ENCODE measurements at regions not wholly inside any gene's neighbourhood (a gene's known extent, or its start where the extent isn't known, plus 50 kb on each side); places are given as distances from the start of the nearest gene placed in this dataset.
"Not testable (repeated sequence)": the region's sequence is repeated elsewhere in the genome, so short reads cannot be mapped to it uniquely, and the experiment has no call there.

DNA sequence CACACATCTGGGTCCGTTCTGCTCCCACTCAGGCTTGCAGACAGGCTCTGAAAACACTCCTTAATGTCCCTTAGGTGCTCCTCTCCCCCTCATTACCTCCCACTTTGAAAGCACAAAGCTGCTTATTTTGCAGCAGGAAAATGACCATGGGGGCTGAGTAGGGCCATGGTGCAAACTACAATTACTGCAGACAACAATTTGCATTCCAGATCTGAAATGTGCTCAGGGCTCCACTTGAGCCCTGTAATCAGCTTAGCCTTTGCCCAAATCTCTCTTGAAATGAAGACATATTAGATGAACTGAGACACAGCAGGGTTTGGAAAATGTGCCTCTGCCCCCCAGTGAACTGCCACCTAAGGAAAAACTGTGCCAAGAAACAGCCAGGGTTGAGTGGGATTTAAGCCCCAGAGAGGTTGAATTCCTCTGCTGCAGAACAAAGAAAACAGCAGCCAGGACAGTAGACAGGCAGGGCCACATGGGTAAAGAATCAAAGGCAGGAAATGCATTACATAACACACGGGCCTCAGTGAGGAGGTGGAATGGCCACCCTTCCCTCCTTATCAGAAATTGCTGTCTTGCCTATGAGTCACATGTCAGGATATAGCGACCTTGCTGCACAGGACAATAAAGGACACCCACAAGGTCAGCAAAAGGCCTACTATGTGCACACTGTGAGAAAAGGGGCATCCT, 126.8 kb upstream of the ARHGEF3 start:
- peak overlapping the region in 1 of 5 donors; percentile 15 for H3K27ac ChIP-seq
- no peak overlapping the region for H3K4me3 ChIP-seq
- intact Hi-C loops (cut with DNase I; ENCODE audit: low total_unique reads), result loop anchor here (10.0 kb wide), 1 partner anchor 56 kb away; no protein-coding TSS in a partner anchor
- no peaks in the 10 kb centered on the region for H3K27me3 ChIP-seq
- peaks cover 0 to 1% (median 0%) of the 10 kb centered on the region in 4 donors for H3K9me3 ChIP-seq
- TF ChIP-seq POLR2AphosphoS5 (IDR thresholded peaks at IDR 0.05) (peak in 1 of 3 donors; percentile 50), EP300 (IDR thresholded peaks at IDR 0.05) (no peak)
- H3K4me1 ChIP-seq, result peaks cover 23 to 73% (median 33%) of the 10 kb centered on the region in 4 donors
- H3K36me3 ChIP-seq, result no peaks in the 10 kb centered on the region
- peak in 1 of 2 donors; percentile 59 for DNase-seq
- WGBS, 5 donors, result 44 to 53% (median 46%) methylated on average over 3 of the region's 3 CpGs

DNA sequence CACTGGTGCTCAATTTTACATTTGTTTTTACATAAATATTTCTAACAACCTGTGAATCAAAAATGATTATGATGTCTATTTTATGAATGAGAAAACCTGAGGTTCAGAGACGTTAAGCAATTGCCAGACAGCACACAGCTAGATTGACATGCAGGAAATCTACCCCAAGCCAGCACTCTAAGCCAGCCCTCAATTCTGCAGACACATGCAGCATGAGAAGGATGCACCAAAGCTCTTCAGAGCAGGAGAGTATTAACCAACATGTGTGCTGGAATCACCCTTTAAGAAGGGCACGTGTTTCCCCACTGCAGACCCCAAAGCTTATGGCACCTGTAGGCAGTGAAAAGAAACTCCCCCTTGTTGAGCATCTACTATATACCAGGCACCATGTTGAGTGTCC, 126.1 kb upstream of the ARHGEF3 start:
- WGBS, 5 donors, result 77 to 93% (median 86%) methylated on average over 2 of the region's 2 CpGs

DNA sequence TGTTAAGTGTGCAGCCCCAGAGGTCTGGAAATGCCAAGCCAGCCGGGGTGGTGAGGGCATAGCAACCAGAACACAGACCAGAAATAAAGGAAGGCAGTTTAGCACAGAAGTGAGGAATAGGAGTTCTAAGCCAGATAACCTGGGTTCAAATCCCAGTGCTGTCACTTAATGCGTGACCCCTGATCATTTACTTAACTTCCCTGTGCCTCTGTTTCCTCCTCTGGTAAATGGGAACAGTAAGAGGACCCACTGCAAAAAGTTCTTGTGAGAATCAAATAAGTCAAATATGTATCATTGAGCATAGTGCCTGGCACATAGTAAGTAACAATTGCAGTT, 125.2 kb upstream of the ARHGEF3 start:
- no peaks in the 10 kb centered on the region for H3K36me3 ChIP-seq
- peak overlapping the region in 3 of 5 donors; percentile 16 to 58 (median 23) for H3K27ac ChIP-seq
- no peak for TF ChIP-seq EP300 (IDR thresholded peaks at IDR 0.05)
- peaks cover 27 to 89% (median 47%) of the 10 kb centered on the region in 4 donors for H3K4me1 ChIP-seq
- peak in 1 of 2 donors; percentile 41 for DNase-seq
- intact Hi-C loops (cut with DNase I; ENCODE audit: low total_unique reads), result loop anchor here (10.0 kb wide), 1 partner anchor 58 kb away; no protein-coding TSS in a partner anchor
- no peaks in the 10 kb centered on the region for H3K27me3 ChIP-seq
- no peak overlapping the region for H3K4me3 ChIP-seq
- 78 to 96% (median 89%) methylated on average over 2 of the region's 2 CpGs for WGBS, 5 donors
- H3K9me3 ChIP-seq, result no peaks in the 10 kb centered on the region

More for the DNA sequence above, 126.1 kb upstream of the ARHGEF3 start:
- TF ChIP-seq, protein P1, sequence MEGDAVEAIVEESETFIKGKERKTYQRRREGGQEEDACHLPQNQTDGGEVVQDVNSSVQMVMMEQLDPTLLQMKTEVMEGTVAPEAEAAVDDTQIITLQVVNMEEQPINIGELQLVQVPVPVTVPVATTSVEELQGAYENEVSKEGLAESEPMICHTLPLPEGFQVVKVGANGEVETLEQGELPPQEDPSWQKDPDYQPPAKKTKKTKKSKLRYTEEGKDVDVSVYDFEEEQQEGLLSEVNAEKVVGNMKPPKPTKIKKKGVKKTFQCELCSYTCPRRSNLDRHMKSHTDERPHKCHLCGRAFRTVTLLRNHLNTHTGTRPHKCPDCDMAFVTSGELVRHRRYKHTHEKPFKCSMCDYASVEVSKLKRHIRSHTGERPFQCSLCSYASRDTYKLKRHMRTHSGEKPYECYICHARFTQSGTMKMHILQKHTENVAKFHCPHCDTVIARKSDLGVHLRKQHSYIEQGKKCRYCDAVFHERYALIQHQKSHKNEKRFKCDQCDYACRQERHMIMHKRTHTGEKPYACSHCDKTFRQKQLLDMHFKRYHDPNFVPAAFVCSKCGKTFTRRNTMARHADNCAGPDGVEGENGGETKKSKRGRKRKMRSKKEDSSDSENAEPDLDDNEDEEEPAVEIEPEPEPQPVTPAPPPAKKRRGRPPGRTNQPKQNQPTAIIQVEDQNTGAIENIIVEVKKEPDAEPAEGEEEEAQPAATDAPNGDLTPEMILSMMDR (IDR thresholded peaks at IDR 0.05), result no peak
- TF ChIP-seq EP300 (IDR thresholded peaks at IDR 0.05) (no peak), POLR2A (IDR thresholded peaks at IDR 0.05) (no peak), POLR2AphosphoS5 (IDR thresholded peaks at IDR 0.05) (no peak)
- intact Hi-C loops (cut with DNase I; ENCODE audit: low total_unique reads), result loop anchor here (10.0 kb wide), 1 partner anchor 57 kb away; no protein-coding TSS in a partner anchor
- no peak for DNase-seq
- Histone ChIP-seq H3K9me3 (no peaks in the 10 kb centered on the region), H3K27ac (no peak overlapping the region), H3K36me3 (no peaks in the 10 kb centered on the region), H3K4me1 (peaks cover 27 to 80% (median 38%) of the 10 kb centered on the region in 4 donors), H3K27me3 (no peaks in the 10 kb centered on the region), H3K4me3 (no peak overlapping the region)

DNA sequence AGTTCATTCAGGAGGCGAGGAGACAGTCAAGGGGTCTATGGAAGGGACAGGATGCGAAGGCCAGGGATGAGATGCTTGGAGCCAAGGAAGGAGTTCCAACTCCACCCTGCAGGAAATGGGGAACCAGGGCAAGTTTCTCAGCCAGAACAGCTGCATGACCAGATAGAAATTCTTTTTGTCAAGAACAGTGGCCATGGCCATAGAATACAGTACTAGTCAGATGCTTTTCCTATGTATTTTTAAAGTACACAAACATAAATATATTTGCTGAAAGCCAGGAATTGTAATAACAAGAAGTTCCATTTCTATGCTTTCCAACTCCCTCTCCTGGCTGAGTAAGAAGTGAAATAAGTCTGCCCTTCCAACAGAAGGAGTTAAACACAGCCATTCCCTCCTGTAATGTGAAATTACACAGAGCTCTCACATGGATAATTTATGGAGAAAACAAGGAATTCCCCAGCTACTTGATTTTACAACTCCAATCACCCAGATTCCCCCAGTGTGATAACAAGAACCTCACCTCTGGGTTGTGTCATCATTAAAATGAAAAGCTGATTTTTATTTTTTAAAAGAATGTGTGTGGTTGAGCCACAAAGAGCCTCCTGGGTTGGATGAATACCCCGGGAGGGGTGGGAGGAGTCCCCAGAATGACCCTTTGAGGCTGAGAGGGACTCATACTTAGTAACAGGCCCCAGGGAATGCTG, 124.6 kb upstream of the ARHGEF3 start:
- WGBS, 5 donors, result 62 to 78% (median 69%) methylated on average over 3 of the region's 3 CpGs
- TF ChIP-seq POLR2AphosphoS5 (IDR thresholded peaks at IDR 0.05), result no peak
- TF ChIP-seq POLR2A (IDR thresholded peaks at IDR 0.05), result no peak
- TF ChIP-seq EP300 (IDR thresholded peaks at IDR 0.05), result no peak
- TF ChIP-seq, protein P1 (IDR thresholded peaks at IDR 0.05), result no peak
- no peak overlapping the region for H3K4me3 ChIP-seq
- peaks cover 27 to 94% (median 50%) of the 10 kb centered on the region in 4 donors for H3K4me1 ChIP-seq
- no peaks in the 10 kb centered on the region for H3K9me3 ChIP-seq
- intact Hi-C loops (cut with DNase I; ENCODE audit: low total_unique reads), result loop anchor here (10.0 kb wide), 1 partner anchor 58 kb away; no protein-coding TSS in a partner anchor
- no peaks in the 10 kb centered on the region for H3K27me3 ChIP-seq
- no peaks in the 10 kb centered on the region for H3K36me3 ChIP-seq
- H3K27ac ChIP-seq, result peak overlapping the region in 3 of 5 donors; percentile 16 to 58 (median 23)
- DNase-seq, result no peak

DNA sequence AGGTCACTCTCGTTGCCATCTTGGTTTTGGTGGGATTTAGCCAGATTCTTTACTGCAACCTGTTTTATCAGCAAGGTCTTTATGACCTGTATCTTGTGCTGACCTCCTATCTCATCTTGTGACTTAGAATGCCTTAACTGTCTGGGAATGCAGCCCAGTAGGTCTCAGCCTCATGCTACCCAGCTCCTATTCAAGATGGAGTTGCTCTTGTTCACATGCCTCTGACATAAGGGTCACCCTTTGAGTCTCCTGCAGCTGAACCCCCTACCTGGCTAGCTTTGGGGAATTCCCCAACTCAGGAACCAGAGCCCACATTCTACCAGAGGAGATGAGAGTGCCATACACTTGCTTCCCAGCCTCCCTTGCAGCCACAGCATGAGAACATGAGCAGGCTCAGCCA, 123.0 kb upstream of the ARHGEF3 start:
- H3K4me3 ChIP-seq, H3K36me3 ChIP-seq, H3K27me3 ChIP-seq, H3K9me3 ChIP-seq, DNase-seq: not testable (repeated sequence)
- 78 to 100% (median 95%) methylated on average over 1 of the region's 1 CpG for WGBS, 5 donors
- intact Hi-C loops (cut with DNase I; ENCODE audit: low total_unique reads), result loop anchor here (10.0 kb wide), 1 partner anchor 60 kb away; no protein-coding TSS in a partner anchor
- Histone ChIP-seq H3K4me1 (peaks cover 27 to 86% (median 52%) of the 10 kb centered on the region in 4 donors), H3K27ac (peak overlapping the region in 4 of 5 donors; percentile 0 to 73 (median 66))

Measured in stomach (tissue), 8 donors.